Peyer's patch (tissue), 4 donors: ENCODE measurements at regions not wholly inside any gene's neighbourhood (a gene's known extent, or its start where the extent isn't known, plus 50 kb on each side); places are given as distances from the start of the nearest gene placed in this dataset.

Experiments used
- CTCF ChIP-seq, 6 experiments: fragments of 450-650 bp in 4 of 6; fragments of 200-600 bp in 2 of 6; sonication (generic) in 1 of 6; IDR thresholded peaks; one replicate each; pipeline ENCODE4 v1.5.1; 2017 to 2019; ENCODE audit warnings: antibody characterized with exemption in 6 of 6, mild to moderate bottlenecking in 3 of 6, moderate library complexity in 1 of 6
- POLR2A ChIP-seq, 2 donors: fragments of 450-650 bp; IDR thresholded peaks; one replicate each; pipeline ENCODE4 v1.5.1; 2017; ENCODE audit warnings: antibody characterized with exemption in 2 of 2, mild to moderate bottlenecking in 2 of 2, moderate library complexity in 2 of 2

GRCh38 chr5:89289604-89290003, 406.6 kb upstream of the MEF2C start:
- TF ChIP-seq CTCF (IDR thresholded peaks at IDR 0.05) = no peak
- TF ChIP-seq POLR2A (IDR thresholded peaks at IDR 0.05) = no peak
